Stimulated activated naive CD8-positive, alpha-beta T cell treated with anti-CD3 and anti-CD28 coated beads, Interleukin-15, Interleukin-2, amounts not matched to agents 100 U/mL and 50 U/mL, for 24 hours (primary cell): ENCODE measurements at regions not wholly inside any gene's neighbourhood (a gene's known extent, or its start where the extent isn't known, plus 50 kb on each side); places are given as distances from the start of the nearest gene placed in this dataset.

Source experiments
- ATAC-seq: fragments of 150-1000 bp; cut with Tn5 transposase; one replicate; pipeline ENCODE4 v1.10.0; 2021
- DNase-seq: peaks from one replicate; pipeline ENCODE4 v3.0.0; 2021

DNA sequence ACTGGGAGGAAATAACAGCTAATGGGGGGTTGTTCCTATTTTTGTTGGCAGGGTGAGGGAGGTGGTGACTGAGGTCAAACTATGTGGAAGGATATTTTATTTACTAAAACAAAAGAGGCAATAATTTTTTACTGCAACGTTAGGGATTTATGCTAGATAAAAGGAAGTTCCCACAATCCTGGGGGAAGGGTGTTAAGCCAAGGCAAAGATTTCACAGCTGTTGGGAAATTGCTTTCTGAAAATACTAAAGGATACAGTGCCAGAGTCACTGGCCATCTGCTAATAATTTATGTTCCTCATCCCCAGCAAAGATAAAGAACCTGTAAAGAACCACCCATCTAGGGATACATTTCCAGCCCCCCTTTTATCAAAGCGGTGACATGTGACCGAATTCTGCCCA is 756.0 kb upstream of the RBFOX1 start:
- ATAC-seq (no peak), DNase-seq (no peak)

DNA sequence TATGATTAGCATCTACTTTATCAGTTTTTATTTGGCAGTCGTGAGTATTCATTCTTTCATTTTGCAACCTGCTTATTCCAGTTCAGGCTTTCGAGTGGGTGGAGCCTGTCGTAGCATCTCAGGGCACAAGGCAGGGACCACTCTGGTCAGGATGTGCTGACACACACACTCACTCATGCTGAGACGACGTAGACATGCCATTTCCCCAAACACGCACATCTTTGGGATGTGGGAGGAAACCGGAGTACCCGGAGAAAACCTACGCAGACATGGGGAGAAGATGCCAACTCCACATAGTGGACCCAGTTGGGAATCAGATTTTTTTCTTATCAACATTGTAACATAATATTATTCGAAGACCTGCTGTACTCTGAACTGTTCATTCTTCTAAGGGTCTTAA is 756.5 kb upstream of the RBFOX1 start:
- no peak for ATAC-seq

DNA sequence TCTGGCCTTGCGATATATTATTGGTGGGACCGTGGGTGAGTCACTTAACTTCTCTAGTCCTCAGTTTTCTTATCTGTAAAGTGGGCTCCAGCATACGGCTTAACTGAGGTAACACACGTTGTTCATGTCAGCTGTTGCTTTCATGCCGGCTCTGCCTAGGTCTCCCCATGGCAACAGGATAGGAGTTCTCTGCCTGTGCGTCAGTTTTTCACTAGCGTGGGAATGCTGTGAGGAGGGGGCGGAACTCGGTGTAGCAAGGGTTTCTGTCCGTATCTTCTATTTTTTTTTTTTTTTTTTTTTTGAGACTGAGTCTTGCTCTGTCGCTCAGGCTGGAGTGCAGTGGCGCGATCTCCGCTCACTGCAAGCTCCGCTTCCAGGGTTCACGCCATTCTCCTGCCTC is 758.5 kb upstream of the RBFOX1 start:
- ATAC-seq (no peak), DNase-seq (no peak)

More for the DNA sequence above, 756.5 kb upstream of the RBFOX1 start:
- no peak for DNase-seq

DNA sequence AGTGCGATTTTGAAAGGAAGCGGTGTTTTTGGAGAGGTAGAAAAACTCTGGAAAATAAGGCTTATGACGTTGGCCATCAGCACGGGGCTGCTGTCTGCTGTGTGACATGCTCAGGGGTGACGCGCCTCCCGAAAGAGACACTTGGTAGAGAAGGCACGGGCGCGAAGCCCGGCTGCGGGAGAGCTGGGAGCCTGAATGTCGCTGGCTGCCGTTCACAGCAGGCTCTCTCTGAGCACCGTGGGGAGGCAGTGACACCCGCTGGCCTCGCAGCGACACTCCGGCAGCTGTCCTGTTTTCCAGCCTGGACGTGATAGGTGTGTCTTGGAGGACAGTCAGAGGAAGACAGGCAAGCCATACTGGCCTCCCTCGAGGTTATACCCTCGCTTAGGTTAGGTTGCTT is 759.1 kb upstream of the RBFOX1 start:
- DNase-seq (no peak), ATAC-seq (no peak)

DNA sequence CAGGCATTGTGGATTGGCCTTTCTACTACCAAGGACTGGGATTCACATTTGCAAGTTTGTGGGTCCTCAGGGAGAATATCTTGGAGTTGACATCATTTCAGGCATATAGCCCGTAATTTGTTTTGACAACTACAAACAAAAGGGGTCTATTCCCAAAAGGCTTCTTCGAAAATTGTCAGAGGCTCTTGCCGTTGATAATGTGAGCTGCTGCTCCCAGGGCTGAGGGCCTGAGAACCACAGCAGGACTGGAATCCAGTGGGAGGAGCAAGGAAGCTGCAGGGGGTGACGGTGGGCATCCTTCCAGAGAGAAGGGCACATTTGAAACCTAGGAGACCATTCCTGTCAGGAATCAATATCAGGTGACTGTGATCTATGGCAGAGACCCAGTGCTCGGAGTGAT is 761.6 kb upstream of the RBFOX1 start:
- ATAC-seq (no peak), DNase-seq (no peak)

DNA sequence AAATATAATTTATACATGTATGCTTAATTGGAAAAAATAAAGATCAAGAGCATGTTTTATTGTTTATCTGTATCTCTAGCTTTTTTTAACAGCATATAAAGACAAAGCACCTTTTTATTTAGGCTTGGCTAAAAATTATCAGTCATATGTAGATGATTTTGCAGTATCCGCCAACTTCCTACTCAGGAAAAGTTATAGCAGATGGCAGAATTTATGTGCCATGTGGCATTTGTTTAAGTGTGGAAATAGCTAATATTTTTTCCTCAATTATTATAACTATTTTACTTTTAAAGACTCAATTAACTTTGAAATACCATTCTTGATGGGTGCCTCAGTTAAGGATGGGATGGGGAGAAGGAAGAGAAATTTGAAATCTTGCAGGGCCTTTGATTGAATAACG is 762.1 kb upstream of the RBFOX1 start:
- ATAC-seq = no peak
- DNase-seq = no peak

DNA sequence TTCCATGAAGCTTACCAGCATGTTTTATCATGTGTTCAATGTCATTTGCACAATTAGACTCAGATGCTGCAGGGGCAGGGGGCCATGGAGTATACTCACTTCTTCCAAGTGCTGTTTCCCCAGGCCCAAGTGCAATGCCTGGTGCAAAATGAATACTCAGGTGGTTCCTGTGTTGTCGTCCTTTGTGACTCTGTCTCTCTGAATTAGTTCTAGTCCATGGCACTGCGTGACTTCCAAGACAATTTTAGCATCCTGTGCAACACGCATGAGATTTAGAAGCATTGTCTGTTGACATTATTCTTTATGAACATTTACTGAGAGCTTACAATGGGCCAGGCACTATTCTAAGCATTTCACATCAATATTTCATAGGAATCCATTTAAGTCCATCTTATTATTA is 769.7 kb upstream of the RBFOX1 start:
- no peak for ATAC-seq

DNA sequence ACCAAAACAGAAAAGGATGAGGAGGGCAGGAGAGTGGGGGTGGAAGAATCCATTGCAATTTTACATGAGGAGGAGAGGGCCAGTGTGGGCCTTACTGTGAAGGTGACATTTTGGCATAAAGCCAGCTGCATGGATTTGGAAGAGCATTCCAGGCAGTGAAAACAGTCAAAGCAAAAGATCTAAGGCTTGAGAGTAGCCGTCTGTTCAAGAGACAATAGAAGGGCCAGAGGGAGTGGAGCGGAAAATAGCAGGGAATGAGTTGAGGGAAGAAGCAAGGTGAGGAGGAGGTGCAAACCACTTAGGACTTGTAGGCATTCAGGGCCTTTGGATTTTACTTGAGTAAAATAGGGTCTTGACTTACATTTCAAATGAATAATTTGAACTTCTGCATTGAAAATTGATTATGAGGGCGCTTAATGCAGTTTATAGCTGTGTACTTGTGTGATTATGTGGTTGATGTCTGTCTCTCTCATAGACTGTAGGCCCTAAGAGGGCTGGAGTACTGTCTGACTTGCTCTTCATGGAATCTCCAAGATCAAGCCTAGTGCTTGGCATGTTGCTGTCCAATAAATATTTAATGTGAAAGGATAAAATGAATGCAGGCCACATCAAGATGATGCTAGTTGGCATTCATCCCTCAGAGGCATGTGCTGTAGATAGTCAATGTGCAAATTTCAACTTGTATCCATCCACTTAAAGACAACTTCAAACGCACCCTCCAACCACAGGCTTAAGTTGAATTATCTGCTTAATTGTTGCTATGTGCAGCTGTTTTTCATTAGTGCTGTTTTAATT is 772.1 kb upstream of the RBFOX1 start:
- no peak for ATAC-seq
- no peak for DNase-seq

More for the DNA sequence above, 769.7 kb upstream of the RBFOX1 start:
- no peak for DNase-seq

DNA sequence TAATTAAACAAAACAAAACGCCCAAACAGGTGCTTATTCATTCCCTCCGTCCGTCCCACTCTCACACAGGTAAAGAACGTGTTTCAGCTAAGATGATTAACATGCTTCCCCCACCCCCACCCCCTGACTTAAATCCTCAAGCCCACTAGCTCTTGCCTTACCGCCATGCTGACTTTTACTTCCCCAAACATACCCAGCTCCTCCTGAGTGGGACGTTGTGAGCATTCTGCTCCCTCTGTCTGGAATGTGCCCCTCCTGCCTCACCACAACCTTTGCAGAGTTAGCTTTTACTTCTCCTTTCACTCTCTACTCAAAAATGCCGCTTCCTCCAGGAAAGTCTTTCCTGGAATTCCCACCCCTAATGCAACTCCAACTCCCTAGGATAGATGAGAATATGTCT is 774.0 kb upstream of the RBFOX1 start:
- ATAC-seq (no peak), DNase-seq (no peak)

DNA sequence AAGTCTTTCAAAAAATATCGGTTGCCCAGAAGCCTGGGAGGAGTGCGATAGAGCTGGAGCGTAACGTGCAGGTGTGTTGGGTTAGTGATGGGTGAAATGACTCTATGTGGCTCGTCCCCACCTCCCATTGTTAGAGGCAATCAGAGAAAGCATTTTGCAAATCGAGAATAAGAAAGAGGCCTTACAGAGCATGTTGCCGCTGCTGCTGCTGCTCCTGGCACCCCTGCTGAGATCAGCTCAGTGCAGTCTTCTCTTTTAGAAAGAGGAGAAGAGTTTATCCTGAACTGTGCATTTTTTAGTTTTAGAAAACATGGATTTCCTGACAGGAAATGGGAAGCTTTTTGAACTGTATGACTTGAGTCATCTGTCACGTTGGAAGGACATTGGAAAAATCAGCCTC is 774.5 kb upstream of the RBFOX1 start:
- ATAC-seq (no peak), DNase-seq (no peak)

DNA sequence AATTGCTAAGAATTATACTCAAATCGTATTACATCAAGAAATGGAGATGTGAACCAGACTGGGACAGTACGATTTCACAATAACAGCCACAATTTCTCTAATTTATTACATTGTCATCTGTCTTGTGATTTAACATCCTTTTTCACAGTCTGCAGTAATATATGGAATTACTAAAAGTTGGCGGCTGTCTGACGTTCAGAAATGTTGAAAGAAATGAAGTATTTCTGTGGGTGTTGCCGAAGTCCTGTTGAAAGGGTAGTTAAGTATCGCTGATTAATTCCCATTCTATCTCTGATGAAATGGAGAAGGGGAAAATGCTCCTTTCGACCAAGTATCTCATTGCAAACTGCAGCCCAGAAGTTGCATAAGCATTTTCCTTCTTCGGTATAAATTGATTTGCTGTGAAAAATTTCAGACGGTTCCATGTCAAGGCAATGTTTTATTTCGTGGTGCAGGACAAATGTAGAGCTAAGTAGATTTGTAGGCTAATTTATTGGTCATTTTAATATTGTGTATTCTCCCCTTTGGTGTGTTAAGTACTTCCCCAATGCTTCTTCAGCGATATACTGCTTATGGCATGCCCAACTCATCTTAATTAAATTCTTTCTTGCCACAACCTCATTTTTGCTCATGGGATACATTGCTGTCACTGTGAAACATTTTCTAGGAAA is 775.2 kb upstream of the RBFOX1 start:
- DNase-seq (no peak), ATAC-seq (no peak)

DNA sequence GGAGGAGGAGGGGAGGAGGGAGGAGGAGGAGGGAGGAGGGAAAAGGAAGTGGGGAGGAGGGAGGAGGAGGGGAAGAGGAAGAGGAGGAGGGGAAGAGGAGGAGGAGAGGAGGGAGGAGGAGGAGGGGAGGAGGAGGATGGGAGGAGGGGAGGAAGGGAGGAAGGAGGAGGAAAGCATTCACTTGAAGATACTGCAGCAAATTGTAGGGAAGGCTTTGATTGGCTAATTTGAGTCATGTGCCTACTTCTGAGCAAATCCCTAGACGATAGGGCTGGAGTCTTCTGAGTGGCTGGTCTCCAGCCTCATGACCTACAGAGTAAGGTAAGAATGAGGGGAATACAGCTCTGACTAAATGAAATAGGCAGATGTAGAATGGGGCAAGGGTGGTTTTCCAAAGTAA is 783.2 kb upstream of the RBFOX1 start:
- DNase-seq = no peak
- ATAC-seq = no peak

DNA sequence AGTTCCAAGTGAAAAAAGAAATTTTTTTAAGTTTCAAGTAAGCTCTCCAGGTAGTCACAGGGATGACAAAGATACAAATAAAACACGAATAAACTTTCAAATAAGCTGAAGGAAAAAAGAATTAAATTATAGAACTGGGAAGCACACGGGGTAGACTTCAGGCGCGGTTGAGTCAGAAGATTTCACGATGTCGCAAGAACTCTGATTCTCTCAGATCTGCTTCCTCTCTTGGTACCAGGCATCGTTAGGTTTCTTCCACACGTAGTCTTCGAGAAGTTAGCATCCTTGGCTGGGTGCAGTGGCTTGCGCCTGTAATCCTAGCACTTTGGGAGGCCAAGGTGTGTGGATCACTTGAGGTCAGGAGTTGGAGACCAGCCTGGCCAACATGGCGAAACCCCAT is 784.1 kb upstream of the RBFOX1 start:
- ATAC-seq (no peak), DNase-seq (no peak)

DNA sequence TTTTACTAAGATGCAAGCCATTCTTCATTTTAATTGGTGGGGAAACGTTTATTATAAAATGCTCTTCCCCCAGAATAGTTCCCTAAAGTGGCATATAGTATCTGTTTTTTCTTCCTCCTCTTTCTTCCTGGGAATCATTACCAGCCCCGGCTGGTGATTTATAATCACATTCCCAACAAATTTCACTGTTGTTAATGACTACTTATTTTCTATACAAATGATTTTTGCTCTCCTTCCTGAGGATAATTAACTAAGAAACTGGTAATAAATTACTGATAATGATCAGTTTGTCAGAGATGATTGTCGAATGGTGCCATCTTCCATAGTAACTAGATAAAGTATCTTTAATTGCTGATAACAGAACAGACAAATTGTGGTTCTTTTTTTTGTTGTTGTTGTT is 785.5 kb upstream of the RBFOX1 start:
- ATAC-seq (no peak), DNase-seq (no peak)

DNA sequence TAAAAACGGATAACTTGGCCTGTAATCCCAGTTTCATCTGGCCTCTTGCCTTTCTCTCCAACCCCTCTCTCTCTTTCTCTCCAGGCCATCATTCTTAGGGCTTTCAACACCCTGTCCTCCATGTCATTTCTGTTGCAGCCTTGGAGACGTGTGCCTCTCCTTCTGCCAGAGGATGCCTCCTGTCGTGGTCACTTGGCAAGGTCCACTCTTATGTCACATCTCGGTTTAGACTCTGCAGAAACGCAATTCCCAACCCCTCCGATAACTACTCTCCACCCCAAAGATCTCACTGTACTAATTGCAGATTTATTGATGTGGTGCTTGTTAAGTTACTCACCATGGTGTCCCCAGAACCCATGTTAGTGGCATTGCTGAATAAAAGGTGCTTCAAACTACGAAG is 787.3 kb upstream of the RBFOX1 start:
- DNase-seq (no peak), ATAC-seq (no peak)

DNA sequence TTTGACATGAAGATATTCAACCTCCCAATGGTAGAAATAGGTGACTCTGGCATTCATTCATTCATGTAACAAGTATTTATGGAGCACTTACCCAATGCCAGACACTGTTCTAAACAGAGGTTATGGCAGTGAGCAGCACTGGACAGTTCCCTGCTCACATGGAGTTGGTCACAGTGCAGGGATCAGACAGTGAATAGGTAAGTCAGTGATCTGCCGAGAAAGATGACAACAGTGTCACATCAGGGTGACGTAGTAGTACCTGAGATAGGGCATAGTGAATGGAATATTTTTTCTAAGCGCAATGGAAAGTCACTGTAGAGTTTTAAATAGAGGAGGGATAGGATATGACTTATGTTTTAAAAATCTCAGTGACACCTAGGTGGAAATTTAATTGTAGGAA is 791.4 kb upstream of the RBFOX1 start:
- DNase-seq = no peak
- no peak for ATAC-seq

DNA sequence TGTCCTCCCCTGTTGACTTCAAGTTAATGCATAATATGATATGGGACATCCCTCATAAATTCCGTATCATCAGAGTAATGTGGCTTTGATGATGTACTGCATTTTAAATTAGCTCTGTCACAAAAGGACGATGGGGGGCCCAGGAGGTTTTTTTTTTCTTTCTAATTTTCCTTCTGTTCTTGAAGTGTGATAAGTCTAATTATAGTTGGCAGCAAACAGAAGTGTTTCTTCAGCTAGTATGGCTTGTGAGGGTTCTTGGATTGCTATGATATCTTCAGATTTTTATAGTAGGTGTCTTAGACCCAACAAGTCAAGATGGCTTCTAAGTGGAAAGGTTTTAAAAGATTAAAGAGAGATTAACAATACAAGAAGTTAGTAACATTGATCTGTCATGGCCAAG is 796.2 kb upstream of the RBFOX1 start:
- DNase-seq (no peak), ATAC-seq (no peak)

DNA sequence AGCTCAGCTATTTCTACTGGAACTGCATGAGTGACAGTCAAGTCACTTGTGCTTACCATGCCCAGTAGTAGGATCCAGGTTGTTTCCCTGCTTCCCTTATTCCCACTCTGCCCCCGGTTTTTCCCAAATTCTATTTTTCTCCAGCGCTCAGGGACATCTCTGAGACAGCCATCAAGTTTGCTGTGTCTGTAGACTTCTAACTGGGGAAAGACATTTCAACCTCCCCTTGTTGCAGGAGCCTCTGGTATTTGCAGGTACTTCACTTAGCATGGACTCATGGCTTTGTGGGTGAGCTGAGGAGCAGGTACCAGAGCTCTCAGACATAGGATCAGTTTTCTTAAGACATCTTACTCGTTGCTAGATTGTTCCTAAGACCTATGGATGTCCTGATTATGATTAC is 801.6 kb upstream of the RBFOX1 start:
- DNase-seq (no peak), ATAC-seq (no peak)

DNA sequence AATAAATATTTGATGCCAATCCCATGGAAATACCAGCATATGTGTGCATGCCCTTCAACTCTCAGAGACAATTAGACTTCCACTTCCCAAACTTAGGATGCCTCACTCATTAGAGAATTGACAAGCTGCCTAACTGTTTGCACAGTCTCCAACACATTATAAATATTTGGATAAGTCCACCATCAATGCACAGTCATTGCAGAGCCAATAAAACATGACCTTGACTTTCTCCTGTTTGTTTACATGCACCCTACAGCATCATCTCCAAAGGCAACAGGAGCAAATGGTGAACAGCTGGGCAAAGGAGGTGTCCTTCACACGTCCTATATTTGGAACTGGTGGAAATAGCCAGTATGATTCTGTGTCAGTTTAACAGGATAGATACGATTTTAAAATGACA is 804.4 kb upstream of the RBFOX1 start:
- ATAC-seq (no peak), DNase-seq (no peak)

DNA sequence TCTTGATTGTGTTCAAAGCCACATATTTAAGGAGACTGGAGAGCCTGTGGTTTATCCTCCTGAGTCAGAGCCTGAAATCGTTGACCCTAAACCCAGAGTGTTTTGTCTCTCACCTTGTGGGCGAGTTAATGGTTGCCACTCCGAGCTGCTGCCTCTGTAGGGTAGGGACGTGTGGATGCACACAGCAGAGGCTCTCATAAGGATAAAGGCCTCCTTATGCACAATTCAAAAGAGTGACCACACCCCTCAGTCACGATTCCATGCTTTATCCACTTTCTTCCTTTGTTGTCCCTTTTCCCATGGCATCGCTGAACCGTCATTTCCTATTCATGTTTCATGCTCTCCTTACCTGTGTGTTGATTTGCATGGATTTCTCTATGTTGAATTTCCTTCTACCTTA is 805.0 kb upstream of the RBFOX1 start:
- no peak for ATAC-seq
- DNase-seq = no peak

DNA sequence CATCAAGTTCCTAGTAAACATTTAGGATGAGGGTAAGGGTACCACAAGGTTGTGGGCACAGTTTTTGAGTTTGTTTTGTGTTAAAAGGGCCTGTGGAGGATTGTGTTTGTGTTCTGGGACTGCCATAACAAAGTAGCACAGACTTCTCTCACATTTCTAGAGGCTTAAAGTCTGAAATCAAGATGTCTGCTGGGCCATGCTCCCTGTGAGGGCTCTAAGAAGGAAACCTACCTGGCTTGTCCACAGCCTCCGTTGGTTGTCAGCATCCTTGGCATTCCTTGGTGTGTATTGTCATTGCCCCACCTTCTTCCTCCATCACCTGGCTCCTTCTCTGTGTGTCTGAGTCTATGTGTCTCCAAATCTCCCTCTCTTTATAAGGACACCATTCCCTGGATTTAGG is 808.1 kb upstream of the RBFOX1 start:
- ATAC-seq (no peak), DNase-seq (no peak)

DNA sequence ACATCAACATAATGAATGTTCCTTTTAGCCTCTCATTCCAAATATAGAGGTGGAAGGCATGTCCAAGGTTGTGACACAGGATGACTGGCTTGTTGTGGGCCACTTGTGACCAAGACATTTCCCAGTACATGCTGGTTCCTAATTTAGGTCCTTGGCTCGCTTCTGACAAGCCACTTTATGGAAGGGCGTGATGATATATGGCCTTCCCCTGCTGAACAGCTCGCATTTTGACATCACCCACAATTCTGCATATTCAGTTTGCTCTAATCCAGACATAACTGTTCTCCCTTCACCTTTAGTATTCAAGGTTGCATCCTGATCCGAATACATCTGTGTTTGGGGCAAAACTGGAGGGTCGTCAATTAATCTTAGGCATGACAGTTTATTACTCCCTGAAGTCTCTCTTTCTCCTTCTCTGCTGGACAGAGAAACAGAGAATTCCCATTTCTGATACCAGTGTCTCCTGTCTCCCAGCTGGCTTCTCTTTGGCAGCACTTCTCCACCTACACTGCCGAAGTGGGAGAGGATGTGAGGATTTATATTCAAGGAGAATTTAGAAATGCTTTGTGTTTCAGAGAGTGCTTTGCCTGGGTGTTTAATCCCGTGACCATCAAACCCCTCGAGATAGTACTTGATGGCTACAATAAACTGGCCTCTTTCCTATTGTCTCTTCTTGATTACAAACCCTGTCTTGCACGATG is 815.5 kb upstream of the RBFOX1 start:
- DNase-seq (no peak), ATAC-seq (no peak)

DNA sequence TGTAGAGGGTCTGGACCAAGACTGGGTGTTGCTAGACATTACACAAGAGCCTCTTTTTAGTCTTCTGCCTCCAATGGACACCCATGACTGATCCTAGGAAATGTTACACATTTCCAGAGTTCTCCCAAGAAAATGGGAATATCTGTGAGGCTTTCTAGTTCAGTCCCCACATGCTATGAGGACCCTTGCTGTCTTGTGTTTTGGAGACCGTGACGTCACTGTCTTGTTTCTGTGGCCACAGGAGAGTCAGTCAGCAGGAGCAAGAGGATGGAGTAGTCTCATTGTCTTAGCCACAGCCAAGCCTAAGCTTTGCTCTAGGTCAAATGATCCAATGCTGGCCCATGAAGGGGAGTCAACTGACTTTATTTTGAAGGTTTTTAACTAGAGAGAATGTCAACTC is 820.1 kb upstream of the RBFOX1 start:
- DNase-seq = no peak
- no peak for ATAC-seq

DNA sequence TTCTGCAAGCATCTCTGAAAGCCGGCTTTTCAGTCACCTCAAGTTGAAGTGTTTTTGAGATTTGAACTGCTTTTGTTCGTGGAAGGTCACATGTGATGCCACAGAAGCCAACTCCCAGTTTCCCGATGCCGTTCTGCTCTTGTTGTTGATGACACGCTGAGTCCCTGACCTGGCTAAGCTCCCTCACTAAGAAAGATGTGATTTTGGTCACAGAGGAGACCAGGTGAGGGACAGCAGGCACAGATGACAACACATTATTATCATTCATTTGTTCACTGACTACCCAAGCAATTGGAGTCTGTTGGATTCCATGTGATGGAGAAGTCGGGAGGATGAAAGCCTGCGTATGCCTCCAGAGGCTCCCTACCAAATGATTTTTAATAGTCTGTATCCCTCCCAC is 822.4 kb upstream of the RBFOX1 start:
- no peak for ATAC-seq
- DNase-seq = no peak
